GM23338 (cell line): ENCODE measurements at regions not wholly inside any gene's neighbourhood (a gene's known extent, or its start where the extent isn't known, plus 50 kb on each side); places are given as distances from the start of the nearest gene placed in this dataset.

Experiments used
- CREB1 ChIP-seq: fragments of 250-450 bp; sonication (Bioruptor Pico); IDR thresholded peaks from 2 replicates; pipeline ENCODE4 v1.5.0; 2020; ENCODE audit warnings: low read depth, mild to moderate bottlenecking, moderate library complexity
- CTCF ChIP-seq, 2 experiments: fragments of 200-600 bp in 1 of 2; sonication (generic) in 1 of 2; conservative IDR thresholded peaks; 2 replicates each; pipeline versions ENCODE4 v1.5.1 to v1.6.1; 2016 to 2017; ENCODE audit warnings: antibody characterized with exemption in 2 of 2, low read depth in 2 of 2, mild to moderate bottlenecking in 2 of 2, moderate library complexity in 1 of 2
- ETS1 ChIP-seq: IDR thresholded peaks from 2 replicates; pipeline ENCODE4 v1.6.1; 2016; ENCODE audit warnings: antibody characterized with exemption
- EZH2 ChIP-seq: fragments of 200-600 bp; sonication (generic); IDR thresholded peaks from one replicate; pipeline ENCODE4 v1.8.0; 2017; ENCODE audit warnings: antibody characterized with exemption, mild to moderate bottlenecking, low read depth; ENCODE audit not compliant: unreplicated experiment
- EZH2phosphoT487 ChIP-seq: fragments of 200-600 bp; sonication (generic); IDR thresholded peaks from one replicate; pipeline ENCODE4 v1.8.1; 2018; ENCODE audit warnings: antibody characterized with exemption; ENCODE audit not compliant: unreplicated experiment
- JUNB ChIP-seq: IDR thresholded peaks from one replicate; pipeline ENCODE4 v1.6.1; 2016; ENCODE audit warnings: antibody characterized with exemption; ENCODE audit not compliant: unreplicated experiment
- NANOG ChIP-seq: IDR thresholded peaks from 2 replicates; pipeline ENCODE4 v1.6.1; 2016; ENCODE audit warnings: antibody characterized with exemption, borderline replicate concordance
- POLR2AphosphoS5 ChIP-seq: IDR thresholded peaks from 2 replicates; pipeline ENCODE4 v1.6.1; 2016; ENCODE audit warnings: antibody characterized with exemption, low read depth
- STAT1 ChIP-seq: IDR thresholded peaks from one replicate; pipeline ENCODE4 v1.6.1; 2016; ENCODE audit warnings: antibody characterized with exemption; ENCODE audit not compliant: unreplicated experiment
- ZNF114 ChIP-seq: fragments of 250-450 bp; sonication (Bioruptor Pico); IDR thresholded peaks from 2 replicates; pipeline ENCODE4 v1.5.0; 2020; ENCODE audit warnings: mild to moderate bottlenecking, moderate library complexity
- ZNF331 ChIP-seq: fragments of 250-450 bp; sonication (Bioruptor Pico); IDR thresholded peaks from 2 replicates; pipeline ENCODE4 v1.5.0; 2020; ENCODE audit warnings: low read depth, mild to moderate bottlenecking, moderate library complexity
- TF ChIP-seq, protein P1 (sequence below): IDR thresholded peaks from one replicate; pipeline ENCODE4 v1.6.1; 2018; ENCODE audit warnings: antibody characterized with exemption; ENCODE audit not compliant: unreplicated experiment

DNA sequence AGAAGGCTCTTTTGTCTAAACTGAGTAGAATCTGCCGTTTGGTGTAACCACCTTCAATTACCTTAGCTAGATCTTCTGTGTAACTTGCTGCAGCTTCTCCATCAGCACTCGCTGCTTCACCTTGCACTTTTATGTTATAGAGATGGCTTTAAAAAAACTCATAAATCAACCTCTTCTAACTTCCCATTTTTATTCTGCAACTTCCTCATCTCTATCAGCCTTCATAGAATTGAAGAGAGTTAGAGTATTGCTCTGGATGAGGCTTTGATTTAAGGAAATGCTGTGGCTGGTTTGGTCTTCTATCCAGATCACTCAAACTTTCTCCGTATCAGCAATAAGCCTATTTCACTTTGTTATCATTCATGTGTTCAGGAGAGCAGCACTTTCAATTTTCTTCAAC is 1131.9 kb upstream of the CELF2 start:
- no peak for TF ChIP-seq POLR2AphosphoS5
- TF ChIP-seq ETS1: no peak
- TF ChIP-seq, protein P1, sequence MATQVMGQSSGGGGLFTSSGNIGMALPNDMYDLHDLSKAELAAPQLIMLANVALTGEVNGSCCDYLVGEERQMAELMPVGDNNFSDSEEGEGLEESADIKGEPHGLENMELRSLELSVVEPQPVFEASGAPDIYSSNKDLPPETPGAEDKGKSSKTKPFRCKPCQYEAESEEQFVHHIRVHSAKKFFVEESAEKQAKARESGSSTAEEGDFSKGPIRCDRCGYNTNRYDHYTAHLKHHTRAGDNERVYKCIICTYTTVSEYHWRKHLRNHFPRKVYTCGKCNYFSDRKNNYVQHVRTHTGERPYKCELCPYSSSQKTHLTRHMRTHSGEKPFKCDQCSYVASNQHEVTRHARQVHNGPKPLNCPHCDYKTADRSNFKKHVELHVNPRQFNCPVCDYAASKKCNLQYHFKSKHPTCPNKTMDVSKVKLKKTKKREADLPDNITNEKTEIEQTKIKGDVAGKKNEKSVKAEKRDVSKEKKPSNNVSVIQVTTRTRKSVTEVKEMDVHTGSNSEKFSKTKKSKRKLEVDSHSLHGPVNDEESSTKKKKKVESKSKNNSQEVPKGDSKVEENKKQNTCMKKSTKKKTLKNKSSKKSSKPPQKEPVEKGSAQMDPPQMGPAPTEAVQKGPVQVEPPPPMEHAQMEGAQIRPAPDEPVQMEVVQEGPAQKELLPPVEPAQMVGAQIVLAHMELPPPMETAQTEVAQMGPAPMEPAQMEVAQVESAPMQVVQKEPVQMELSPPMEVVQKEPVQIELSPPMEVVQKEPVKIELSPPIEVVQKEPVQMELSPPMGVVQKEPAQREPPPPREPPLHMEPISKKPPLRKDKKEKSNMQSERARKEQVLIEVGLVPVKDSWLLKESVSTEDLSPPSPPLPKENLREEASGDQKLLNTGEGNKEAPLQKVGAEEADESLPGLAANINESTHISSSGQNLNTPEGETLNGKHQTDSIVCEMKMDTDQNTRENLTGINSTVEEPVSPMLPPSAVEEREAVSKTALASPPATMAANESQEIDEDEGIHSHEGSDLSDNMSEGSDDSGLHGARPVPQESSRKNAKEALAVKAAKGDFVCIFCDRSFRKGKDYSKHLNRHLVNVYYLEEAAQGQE: no peak
- TF ChIP-seq CTCF (conservative IDR thresholded peaks at IDR 0.05; ENCODE audit: low read depth in 2 of 2): no peak
- TF ChIP-seq EZH2phosphoT487: no peak
- no peak for TF ChIP-seq NANOG
- TF ChIP-seq ZNF114 (CRISPR knock-in tag): no peak
- TF ChIP-seq JUNB: no peak
- TF ChIP-seq EZH2: no peak
- no peak for TF ChIP-seq ZNF331 (CRISPR knock-in tag)
- no peak for TF ChIP-seq CREB1
- no peak for TF ChIP-seq STAT1
